ACC112 (cell line): ENCODE measurements at regions not wholly inside any gene's neighbourhood (a gene's known extent, or its start where the extent isn't known, plus 50 kb on each side); places are given as distances from the start of the nearest gene placed in this dataset.

Experiments used
- H2AFZ ChIP-seq: fragments of 200-600 bp; sonication (generic); one replicate; pipeline ENCODE4 v1.6.0; 2017; ENCODE audit warnings: antibody characterized with exemption, low read length; ENCODE audit not compliant: unreplicated experiment
- H3K27ac ChIP-seq: fragments of 200-600 bp; sonication (generic); 2 replicates; pipeline ENCODE4 v1.5.1; 2014; ENCODE audit warnings: low read depth, mild to moderate bottlenecking, antibody characterized with exemption, low read length, moderate library complexity
- H3K27me3 ChIP-seq: fragments of 200-600 bp; sonication (generic); 2 replicates; pipeline ENCODE4 v1.6.1; 2014; ENCODE audit warnings: mild to moderate bottlenecking, antibody characterized with exemption, low read length, moderate library complexity, mixed read lengths; ENCODE audit not compliant: insufficient read depth
- H3K36me3 ChIP-seq: fragments of 200-600 bp; sonication (generic); 2 replicates; pipeline ENCODE4 v1.6.1; 2016; ENCODE audit warnings: mild to moderate bottlenecking, antibody characterized with exemption, low read length, moderate library complexity, mixed read lengths; ENCODE audit not compliant: insufficient read depth
- H3K4me1 ChIP-seq: fragments of 200-600 bp; sonication (generic); one replicate; pipeline ENCODE4 v1.6.1; 2016; ENCODE audit warnings: low read length, mixed read lengths; ENCODE audit not compliant: insufficient read depth, unreplicated experiment, control insufficient read depth
- H3K4me3 ChIP-seq: fragments of 200-600 bp; sonication (generic); 2 replicates; pipeline ENCODE4 v1.5.1; 2014; ENCODE audit warnings: mild to moderate bottlenecking, low read depth, low read length
- H3K79me2 ChIP-seq: fragments of 200-600 bp; sonication (generic); one replicate; pipeline ENCODE4 v1.6.0; 2016; ENCODE audit warnings: low read length; ENCODE audit not compliant: control insufficient read depth, unreplicated experiment, insufficient read depth

DNA sequence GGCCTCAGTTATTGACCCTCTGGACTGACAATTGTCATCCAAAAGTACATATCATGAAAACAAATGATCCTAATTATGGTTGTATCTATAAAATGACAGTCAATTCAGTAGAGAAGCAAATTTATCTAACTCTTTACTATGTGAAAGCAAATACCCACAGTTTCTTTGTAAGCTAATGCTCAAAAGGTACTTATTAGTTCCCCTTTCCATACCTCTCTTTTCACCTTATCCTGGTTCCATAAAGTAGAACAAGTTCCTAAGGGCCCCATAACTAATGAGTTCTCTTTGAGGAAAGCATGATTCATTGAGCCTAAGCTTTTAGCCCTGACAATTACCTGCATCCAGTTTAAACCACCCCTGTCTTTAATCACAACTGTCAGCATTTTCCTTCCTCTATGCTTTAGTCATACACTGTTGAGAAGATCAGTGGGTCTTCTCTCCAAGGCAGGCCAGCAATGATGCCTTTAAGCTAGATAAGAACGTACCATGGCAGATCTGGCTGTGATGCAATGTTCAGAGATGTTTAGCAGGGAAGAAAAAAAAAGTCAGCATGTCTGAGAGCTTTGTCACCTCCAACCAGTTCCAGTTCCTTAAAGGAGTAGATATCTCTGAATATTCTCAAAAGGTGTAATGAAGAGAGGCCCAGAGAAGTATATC lies 179.7 kb upstream of the RASGEF1B start:
- no peak overlapping the region for H3K4me3 ChIP-seq
- H2AFZ ChIP-seq: no peak overlapping the region
- H3K36me3 ChIP-seq: no peaks in the 10 kb centered on the region
- no peaks in the 10 kb centered on the region for H3K27me3 ChIP-seq
- no peaks in the 10 kb centered on the region for H3K79me2 ChIP-seq
- no peak overlapping the region for H3K27ac ChIP-seq
- H3K4me1 ChIP-seq: no peaks in the 10 kb centered on the region

DNA sequence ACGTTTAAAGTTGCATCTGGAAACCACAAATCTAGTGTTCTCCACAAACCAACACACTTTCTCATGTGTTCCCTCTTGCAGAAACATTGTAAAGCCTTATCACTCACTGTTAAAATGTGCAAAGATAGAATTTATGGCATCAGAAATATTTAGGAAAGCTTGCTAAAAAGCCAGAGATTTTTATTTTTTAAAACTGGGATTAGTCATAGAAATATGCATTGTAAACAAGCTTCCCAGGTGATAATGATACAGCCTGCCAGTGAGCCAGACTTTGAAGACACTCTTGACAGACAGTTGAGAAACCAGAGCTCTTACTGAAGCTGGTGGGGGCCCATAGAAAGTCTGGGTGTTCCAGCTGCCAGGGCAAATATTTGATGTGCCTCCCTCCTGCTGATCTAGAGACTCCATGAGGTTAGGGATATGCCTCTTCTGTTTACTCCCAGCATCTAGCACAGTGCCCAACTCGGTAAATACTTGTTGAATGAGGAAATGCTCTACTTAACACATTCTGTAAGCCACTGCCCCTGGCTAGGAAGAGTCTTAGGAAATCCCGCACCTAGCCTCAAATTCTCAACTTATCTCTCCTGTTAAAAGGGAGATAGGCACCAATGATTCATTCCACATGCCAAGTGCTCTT lies 179.0 kb upstream of the RASGEF1B start:
- Histone ChIP-seq H3K36me3 (no peaks in the 10 kb centered on the region), H3K4me3 (no peak overlapping the region), H3K27me3 (no peaks in the 10 kb centered on the region), H3K27ac (no peak overlapping the region), H3K4me1 (no peaks in the 10 kb centered on the region), H2AFZ (no peak overlapping the region), H3K79me2 (no peaks in the 10 kb centered on the region)

DNA sequence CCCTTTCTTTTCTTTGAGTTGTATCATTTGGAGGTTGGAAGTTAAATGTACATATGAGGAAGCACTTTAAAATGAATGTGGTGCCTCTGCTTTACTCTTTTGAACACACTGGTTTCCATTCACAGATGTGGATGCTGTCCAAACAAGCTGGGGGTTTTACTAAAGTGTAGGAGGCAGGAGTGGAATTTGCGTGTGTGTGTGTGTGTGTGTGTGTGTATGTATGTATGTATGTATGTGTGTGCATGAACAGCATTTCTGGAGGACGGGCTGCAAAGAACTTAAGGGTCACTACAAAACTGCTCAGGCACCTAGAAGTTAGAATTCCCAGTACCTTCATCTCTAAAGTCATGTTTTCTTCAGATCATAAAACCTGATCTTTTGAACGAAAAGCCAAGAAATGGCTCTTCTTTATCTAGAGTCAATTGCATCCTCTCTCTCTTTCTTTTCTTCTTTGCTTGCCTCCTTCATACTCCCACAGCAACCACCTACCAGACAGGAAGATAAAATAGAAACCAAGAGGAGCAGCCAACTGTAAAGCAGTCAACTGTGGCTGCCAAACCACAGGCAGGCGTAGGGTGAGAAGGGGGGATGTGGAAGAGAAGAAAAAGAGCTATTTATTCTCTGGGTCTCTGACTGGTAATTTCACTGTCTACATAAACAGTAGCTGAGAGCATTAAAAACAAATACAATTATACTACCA lies 177.0 kb upstream of the RASGEF1B start:
- Histone ChIP-seq H3K4me3 (no peak overlapping the region), H3K4me1 (no peaks in the 10 kb centered on the region), H3K27ac (no peak overlapping the region), H3K79me2 (no peaks in the 10 kb centered on the region), H3K27me3 (no peaks in the 10 kb centered on the region), H3K36me3 (no peaks in the 10 kb centered on the region), H2AFZ (no peak overlapping the region)

DNA sequence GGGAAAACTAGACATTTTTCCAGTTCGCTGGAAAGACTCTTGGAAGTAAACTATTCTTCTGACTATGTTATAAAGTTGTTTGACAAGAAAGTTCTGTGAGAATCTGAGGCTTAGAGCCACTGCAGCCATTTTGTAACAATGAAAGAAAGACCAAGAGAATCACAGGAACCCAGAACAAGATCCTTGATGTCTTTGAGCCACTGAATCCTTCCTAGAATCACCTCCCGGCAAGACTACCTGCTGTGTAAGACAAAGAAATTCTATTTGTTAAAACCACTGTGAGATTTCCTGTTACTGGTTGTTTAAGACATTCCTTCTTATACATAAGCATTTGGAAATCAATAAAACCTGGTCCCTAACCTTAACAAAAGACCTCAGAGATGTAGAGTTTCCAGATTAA lies 175.7 kb upstream of the RASGEF1B start:
- Histone ChIP-seq H3K4me3 (no peak overlapping the region), H3K27ac (no peak overlapping the region), H3K4me1 (no peaks in the 10 kb centered on the region), H2AFZ (no peak overlapping the region), H3K79me2 (no peaks in the 10 kb centered on the region), H3K36me3 (no peaks in the 10 kb centered on the region), H3K27me3 (no peaks in the 10 kb centered on the region)

DNA sequence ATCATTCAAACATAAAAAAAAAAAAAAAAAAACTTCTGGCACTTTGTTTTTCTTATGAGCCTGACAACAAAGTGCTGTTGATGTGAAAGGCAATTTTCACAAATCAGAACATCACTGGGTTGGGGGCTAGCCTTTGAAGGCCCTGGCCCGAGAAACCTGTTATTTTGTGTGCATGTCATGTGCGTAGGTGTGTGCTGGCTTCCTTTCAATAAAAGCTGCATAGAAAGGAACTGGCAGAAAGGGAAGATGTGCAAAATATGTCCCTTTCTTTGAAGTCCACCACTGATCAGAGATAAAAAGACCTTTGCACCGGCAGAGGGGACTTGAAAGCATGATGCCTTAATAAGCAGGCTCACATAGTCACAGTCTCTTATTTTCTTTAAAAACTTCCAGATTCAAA lies 170.8 kb upstream of the RASGEF1B start:
- no peak overlapping the region for H3K4me3 ChIP-seq
- H3K4me1 ChIP-seq: no peaks in the 10 kb centered on the region
- H3K36me3 ChIP-seq: no peaks in the 10 kb centered on the region
- no peaks in the 10 kb centered on the region for H3K79me2 ChIP-seq
- H2AFZ ChIP-seq: no peak overlapping the region
- H3K27me3 ChIP-seq: no peaks in the 10 kb centered on the region
- H3K27ac ChIP-seq: no peak overlapping the region

DNA sequence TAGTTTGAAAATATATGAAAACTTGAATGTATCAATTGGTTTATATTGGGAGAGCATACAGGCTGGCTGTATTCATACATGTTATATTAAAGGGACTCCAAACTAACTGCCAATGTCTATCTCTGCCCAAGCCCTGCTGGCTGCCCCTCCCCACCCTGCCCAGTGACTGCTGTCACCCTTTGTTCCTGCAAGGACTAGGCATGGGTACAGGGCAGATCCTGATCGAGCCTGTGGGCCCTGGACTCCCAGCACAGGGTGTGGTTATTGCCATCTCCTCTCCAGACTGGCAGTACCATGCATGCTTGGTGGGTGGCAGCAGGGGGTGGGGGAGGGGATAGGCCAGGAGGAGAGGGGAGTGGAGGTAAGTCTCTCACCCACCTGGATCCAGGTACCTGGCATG lies 167.5 kb upstream of the RASGEF1B start:
- Histone ChIP-seq H3K36me3 (no peaks in the 10 kb centered on the region), H3K79me2 (no peaks in the 10 kb centered on the region)

DNA sequence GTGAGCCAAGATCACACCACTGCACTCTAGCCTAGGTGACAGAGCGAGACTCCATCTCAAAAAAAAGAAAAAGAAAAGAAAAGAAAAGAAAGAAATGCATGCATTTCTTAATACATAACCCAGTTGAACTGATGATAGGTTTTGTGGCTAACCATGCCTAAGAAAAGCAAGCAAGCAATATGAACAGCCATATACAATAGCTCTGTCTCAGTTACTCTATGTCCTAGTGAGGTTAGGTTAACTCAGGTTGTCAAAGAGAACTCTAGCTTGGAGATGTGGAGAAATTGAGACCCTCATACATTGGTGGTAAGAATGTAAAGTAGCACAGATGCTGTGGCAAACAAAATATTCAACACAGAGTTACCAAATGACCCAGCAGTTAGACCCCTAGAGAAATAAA lies 167.0 kb upstream of the RASGEF1B start:
- H3K4me1 ChIP-seq: peaks cover 17% of the 10 kb centered on the region
- no peak overlapping the region for H3K27ac ChIP-seq
- H3K4me3 ChIP-seq: no peak overlapping the region
- H3K27me3 ChIP-seq: no peaks in the 10 kb centered on the region
- no peak overlapping the region for H2AFZ ChIP-seq
- H3K79me2 ChIP-seq: no peaks in the 10 kb centered on the region
- H3K36me3 ChIP-seq: no peaks in the 10 kb centered on the region

More for the DNA sequence above, 167.5 kb upstream of the RASGEF1B start:
- no peaks in the 10 kb centered on the region for H3K27me3 ChIP-seq
- H3K4me1 ChIP-seq: peaks cover 17% of the 10 kb centered on the region
- H2AFZ ChIP-seq: no peak overlapping the region
- no peak overlapping the region for H3K4me3 ChIP-seq
- no peak overlapping the region for H3K27ac ChIP-seq

DNA sequence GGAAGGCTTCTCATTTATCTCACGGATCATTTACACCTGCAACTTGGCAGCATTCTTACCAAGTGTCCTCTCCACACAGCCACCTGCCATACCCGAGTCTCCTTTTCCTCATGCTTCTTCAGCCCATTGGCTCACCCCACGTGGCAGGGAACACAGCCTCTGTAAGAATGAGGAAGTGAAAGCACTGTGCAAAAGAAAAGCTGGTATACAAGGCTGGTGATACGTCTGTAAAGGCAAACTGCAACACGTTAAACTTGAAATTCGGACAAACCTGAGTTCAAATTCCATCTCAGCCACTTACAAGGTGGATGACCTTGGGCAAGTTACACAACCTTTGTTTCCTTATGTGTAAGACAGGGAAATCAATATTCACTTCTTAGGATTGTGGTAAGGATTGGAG lies 164.0 kb upstream of the RASGEF1B start:
- Histone ChIP-seq H3K79me2 (no peaks in the 10 kb centered on the region), H3K27ac (no peak overlapping the region), H3K36me3 (no peaks in the 10 kb centered on the region), H3K4me3 (no peak overlapping the region), H3K4me1 (peaks cover 34% of the 10 kb centered on the region), H2AFZ (peak overlapping the region; percentile 49), H3K27me3 (no peaks in the 10 kb centered on the region)

DNA sequence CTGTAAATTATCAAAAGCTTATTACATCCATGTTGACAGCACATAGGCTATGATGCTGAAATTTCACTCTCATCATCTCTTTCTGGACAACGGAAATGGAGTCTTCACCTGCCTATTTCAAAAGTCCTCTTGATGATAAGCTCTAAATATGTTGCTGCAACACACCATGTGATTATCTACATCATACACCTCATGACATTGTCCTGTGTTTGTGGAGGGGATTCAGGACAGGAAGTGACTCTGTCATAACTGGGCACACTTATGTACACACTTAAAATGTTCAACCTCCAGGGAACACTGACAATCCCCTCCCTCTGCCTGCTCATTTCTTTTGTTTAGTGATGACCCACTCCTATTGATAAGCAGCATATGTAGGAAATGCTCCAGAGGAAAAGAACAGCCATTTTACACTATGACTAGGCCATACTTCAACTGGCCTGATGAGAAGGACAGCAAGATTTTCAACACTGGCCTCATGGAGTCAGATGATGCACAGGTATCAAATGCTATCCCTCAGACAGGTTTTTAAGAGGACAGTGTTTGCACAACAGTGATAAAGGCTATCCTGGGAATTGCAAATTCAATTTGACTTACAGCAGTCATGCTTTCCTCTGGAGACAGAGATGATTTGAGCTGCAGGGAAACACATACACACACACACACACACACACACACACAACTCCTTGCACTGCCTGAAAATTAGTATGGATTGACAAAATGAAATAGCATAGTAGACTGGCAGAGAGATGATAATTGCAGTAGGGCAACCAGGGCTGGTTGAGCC lies 163.3 kb upstream of the RASGEF1B start:
- no peaks in the 10 kb centered on the region for H3K36me3 ChIP-seq
- H3K4me3 ChIP-seq: no peak overlapping the region
- H3K27me3 ChIP-seq: no peaks in the 10 kb centered on the region
- H2AFZ ChIP-seq: peak overlapping the region; percentile 0
- no peak overlapping the region for H3K27ac ChIP-seq
- H3K4me1 ChIP-seq: peaks cover 34% of the 10 kb centered on the region
- no peaks in the 10 kb centered on the region for H3K79me2 ChIP-seq

DNA sequence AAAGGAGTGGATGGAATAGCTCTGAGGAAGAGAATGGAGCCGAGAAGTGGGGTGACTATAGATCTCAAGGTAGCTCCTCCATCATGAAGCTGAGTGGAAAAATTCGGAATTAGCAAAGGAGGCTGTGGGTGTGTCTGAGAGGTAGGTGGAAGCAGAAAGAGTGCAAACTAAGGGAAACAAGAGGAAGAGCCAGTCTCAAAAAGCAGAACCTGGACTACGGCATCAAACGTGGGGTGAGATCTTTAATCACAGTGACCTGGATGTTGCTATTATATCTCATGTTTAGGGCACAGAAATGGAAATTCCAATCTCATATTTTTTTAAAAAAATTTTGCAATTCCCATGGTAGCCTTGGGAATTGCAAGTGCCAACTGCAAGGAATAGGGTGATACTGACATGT lies 162.5 kb upstream of the RASGEF1B start:
- Histone ChIP-seq H3K36me3 (no peaks in the 10 kb centered on the region), H3K27ac (no peak overlapping the region), H3K4me1 (peaks cover 34% of the 10 kb centered on the region), H3K4me3 (no peak overlapping the region), H2AFZ (no peak overlapping the region), H3K27me3 (no peaks in the 10 kb centered on the region), H3K79me2 (no peaks in the 10 kb centered on the region)
